Panc1 (cell line): ENCODE measurements at regions not wholly inside any gene's neighbourhood (a gene's known extent, or its start where the extent isn't known, plus 50 kb on each side); places are given as distances from the start of the nearest gene placed in this dataset.

Experiments
- ATAC-seq: fragments of 200-7000 bp; cut with Tn5 transposase; 2 replicates; pipeline ENCODE4 v1.9.1; 2020; ENCODE audit warnings: mild to moderate bottlenecking, moderate library complexity
- BruUV-seq: library from RNA; stranded (reverse); fragments of 400-500 nt; replicated peaks from 2 replicates; lab custom pipeline; 2021; lab: Mats Ljungman, UMichigan
- CTCF ChIA-PET: fragments of 300-600 bp; sonication (Branson Sonifier 250); formaldehyde crosslinking; loops from one replicate; lab custom pipeline; 2022; ENCODE audit warnings: antibody characterized with exemption; lab: Charles Lee
- POLR2A ChIA-PET: fragments of 300-600 bp; sonication (Branson Sonifier 250); formaldehyde crosslinking; loops from one replicate; lab custom pipeline; 2022; ENCODE audit warnings: antibody characterized with exemption; lab: Charles Lee
- DNase-seq: peaks from one replicate; pipeline ENCODE4 v3.0.0-alpha.2; 2010; ENCODE audit warnings: low read depth, low spot score
- H3K27ac ChIP-seq: 2 replicates; pipeline ENCODE4 v1.5.1; 2011; ENCODE audit warnings: mild to moderate bottlenecking, low read length, inconsistent platforms
- H3K27me3 ChIP-seq: fragments of 200-500 bp; sonication (Bioruptor generic); 2 replicates; pipeline ENCODE4 v1.6.0; 2014; ENCODE audit warnings: low read length, inconsistent platforms; ENCODE audit not compliant: control insufficient read depth, insufficient read depth
- H3K36me3 ChIP-seq: fragments of 200-500 bp; sonication (Bioruptor generic); 2 replicates; pipeline ENCODE4 v1.5.1; 2014; ENCODE audit warnings: inconsistent platforms, mild to moderate bottlenecking, low read length, moderate library complexity; ENCODE audit not compliant: control insufficient read depth, insufficient read depth
- H3K4me1 ChIP-seq: 2 replicates; pipeline ENCODE4 v1.5.1; 2011; ENCODE audit warnings: inconsistent platforms, mild to moderate bottlenecking, low read length, moderate library complexity; ENCODE audit not compliant: control insufficient read depth, insufficient read depth
- H3K4me3 ChIP-seq, 2 experiments: 2 replicates each; pipeline ENCODE4 v1.5.1; 2011 to 2012; ENCODE audit warnings: low read depth in 2 of 2, low read length in 2 of 2, mild to moderate bottlenecking in 2 of 2, inconsistent platforms in 1 of 2, moderate library complexity in 1 of 2
- H3K9me3 ChIP-seq: fragments of 200-500 bp; sonication (Bioruptor generic); 2 replicates; pipeline ENCODE4 v1.5.1; 2014; ENCODE audit warnings: low read depth, mild to moderate bottlenecking, inconsistent platforms, low read length, moderate library complexity; ENCODE audit not compliant: control insufficient read depth, insufficient read depth
- CTCF ChIP-seq: fragments of 450-650 bp; IDR thresholded peaks from 2 replicates; pipeline ENCODE4 v1.5.1; 2017; ENCODE audit warnings: mild to moderate bottlenecking
- POLR2AphosphoS5 ChIP-seq: IDR thresholded peaks from 2 replicates; pipeline ENCODE4 v1.6.1; 2012; ENCODE audit warnings: mild to moderate bottlenecking, low read depth, low read length, moderate library complexity
- REST ChIP-seq, 2 experiments: IDR thresholded peaks; 2 replicates each; pipeline ENCODE4 v1.6.1; 2011 to 2012; ENCODE audit warnings: low read depth in 2 of 2, control low read depth in 1 of 2, low read length in 1 of 2, mild to moderate bottlenecking in 1 of 2, moderate library complexity in 1 of 2; ENCODE audit not compliant: insufficient read depth in 1 of 2
- SIN3A ChIP-seq: IDR thresholded peaks from 2 replicates; pipeline ENCODE4 v1.6.1; 2012; ENCODE audit warnings: low read depth, mild to moderate bottlenecking, low read length, moderate library complexity, borderline replicate concordance; ENCODE audit not compliant: insufficient read depth
- TCF7L2 ChIP-seq: IDR thresholded peaks from 2 replicates; pipeline ENCODE4 v1.6.1; 2011; ENCODE audit warnings: mild to moderate bottlenecking, low read depth, low read length, inconsistent platforms
- in situ Hi-C: cut with HindIII; loops from 2 replicates; pipeline ENCODE4 v1.10.0; 2016; ENCODE audit warnings: low sequenced_read_pairs, low pct_unique_long_range_greater_than_20kb
- intact Hi-C: fragments of 100-400 bp; cut with micrococcal nuclease; formaldehyde crosslinking; loops from one replicate; pipeline ENCODE4 v1.10.0; 2022; ENCODE audit not compliant: unreplicated experiment

- H3K36me3 ChIP-seq, result no peaks in the 10 kb centered on the region
- H3K9me3 ChIP-seq, result no peaks in the 10 kb centered on the region
- DNase-seq (no peak), ATAC-seq (no peak)
- no peaks in the 10 kb centered on the region for H3K4me1 ChIP-seq
- no TSS peak for BruUV-seq
- in situ Hi-C loops, result no loop called here
- intact Hi-C loops, result no loop called here
- CTCF ChIA-PET, result no interaction called here
- TF ChIP-seq POLR2AphosphoS5, result no peak
- no peak for TF ChIP-seq REST (IDR thresholded peaks at IDR 0.05; ENCODE audit: insufficient read depth in 1 of 2, low read depth in 2 of 2, low read length in 1 of 2)
- no peak for TF ChIP-seq SIN3A
- no peak for TF ChIP-seq CTCF
- no peak for TF ChIP-seq TCF7L2
- POLR2A ChIA-PET, result no interaction called here
- H3K4me3 ChIP-seq, result no peak overlapping the region
- H3K27me3 ChIP-seq, result no peaks in the 10 kb centered on the region
- no peak overlapping the region for H3K27ac ChIP-seq
Measured at GRCh38 chr16:8063159-8063558, 527.2 kb downstream of the TMEM114 start.

GRCh38 chr16:8062677-8063076, 527.6 kb downstream of the TMEM114 start:
- no peak for TF ChIP-seq CTCF
- TF ChIP-seq SIN3A, result no peak
- no peak for TF ChIP-seq TCF7L2
- no peak for TF ChIP-seq REST (IDR thresholded peaks at IDR 0.05; ENCODE audit: insufficient read depth in 1 of 2, low read depth in 2 of 2, low read length in 1 of 2)
- TF ChIP-seq POLR2AphosphoS5, result no peak
- no peak overlapping the region for H3K4me3 ChIP-seq
- ATAC-seq (no peak), DNase-seq (no peak)
- ChIA-PET POLR2A (no interaction called here), CTCF (no interaction called here)
- no peaks in the 10 kb centered on the region for H3K36me3 ChIP-seq
- no peak overlapping the region for H3K27ac ChIP-seq
- BruUV-seq, result no TSS peak
- intact Hi-C loops (no loop called here), in situ Hi-C loops (no loop called here)
- H3K4me1 ChIP-seq, result no peaks in the 10 kb centered on the region
- no peaks in the 10 kb centered on the region for H3K27me3 ChIP-seq
- no peaks in the 10 kb centered on the region for H3K9me3 ChIP-seq
